Activated B cell treated with CpG ODN at 0.5 μM for 24 hours (primary cell): ENCODE measurements at regions not wholly inside any gene's neighbourhood (a gene's known extent, or its start where the extent isn't known, plus 50 kb on each side); places are given as distances from the start of the nearest gene placed in this dataset.

Source experiments
- ATAC-seq: fragments of 200-7000 bp; cut with Tn5 transposase; one replicate; pipeline ENCODE4 v1.10.0; 2021; ENCODE audit warnings: low read depth, mild to moderate bottlenecking, moderate library complexity
- CTCF ChIA-PET: fragments of 350-600 bp; sonication (Branson Sonifier 250); formaldehyde crosslinking; loops from one replicate; lab custom pipeline; 2021; ENCODE audit warnings: antibody characterized with exemption; lab: Charles Lee
- POLR2A ChIA-PET: fragments of 350-600 bp; sonication (Branson Sonifier 250); formaldehyde crosslinking; loops from one replicate; lab custom pipeline; 2021; ENCODE audit warnings: antibody characterized with exemption; lab: Charles Lee
- DNase-seq: peaks from one replicate; pipeline ENCODE4 v3.0.0; 2022
- H3K27ac Mint-ChIP-seq: one replicate; pipeline ENCODE4 v1.8.0; 2020; ENCODE audit warnings: mixed read lengths
- H3K27me3 Mint-ChIP-seq: one replicate; pipeline ENCODE4 v1.8.0; 2021; ENCODE audit warnings: mixed read lengths
- H3K36me3 Mint-ChIP-seq: one replicate; pipeline ENCODE4 v1.8.0; 2021; ENCODE audit warnings: low read depth, mixed read lengths
- H3K4me1 Mint-ChIP-seq: one replicate; pipeline ENCODE4 v1.8.0; 2021; ENCODE audit warnings: mixed read lengths
- H3K4me3 Mint-ChIP-seq: one replicate; pipeline ENCODE4 v1.8.0; 2020; ENCODE audit warnings: mild to moderate bottlenecking, mixed read lengths
- H3K9me3 Mint-ChIP-seq: one replicate; pipeline ENCODE4 v1.8.0; 2020; ENCODE audit warnings: mixed read lengths
- CTCF ChIP-seq: fragments of 200-600 bp; IDR thresholded peaks from one replicate; pipeline ENCODE4 v1.8.0; 2022; ENCODE audit warnings: antibody characterized with exemption, mild to moderate bottlenecking
- intact Hi-C: fragments of 100-400 bp; cut with micrococcal nuclease; formaldehyde crosslinking; loops from one replicate; pipeline ENCODE4 v1.15.1; 2024

GRCh38 chr4:74612837-74613236 lies 167.9 kb downstream of the AREG start:
- Mint-ChIP-seq H3K4me3 (no peak overlapping the region), H3K9me3 (no peaks in the 10 kb centered on the region), H3K27me3 (no peaks in the 10 kb centered on the region), H3K36me3 (no peaks in the 10 kb centered on the region), H3K27ac (no peak overlapping the region), H3K4me1 (no peaks in the 10 kb centered on the region)
- intact Hi-C loops, result no loop called here
- no peak for TF ChIP-seq CTCF
- no peak for DNase-seq
- POLR2A ChIA-PET, result no interaction called here
- CTCF ChIA-PET, result no interaction called here
- no peak for ATAC-seq

DNA sequence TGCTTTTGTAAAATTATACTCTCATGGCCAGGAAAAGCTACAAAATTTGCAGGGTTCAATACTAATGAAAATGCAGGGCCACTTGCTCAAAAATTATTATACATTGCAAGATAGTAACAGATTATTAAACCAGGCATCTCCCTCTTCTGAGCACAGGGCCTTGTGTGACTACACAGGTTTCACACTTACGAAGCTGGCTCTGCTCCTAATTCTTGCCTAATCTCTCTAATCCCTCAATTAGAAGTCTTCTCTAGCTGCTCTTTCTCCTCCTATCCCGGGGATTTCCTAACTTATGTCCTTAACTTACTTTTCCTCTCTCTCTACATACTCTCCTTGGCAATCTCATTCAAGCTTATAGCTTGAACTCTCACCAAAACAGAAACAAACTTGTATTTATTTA lies 168.3 kb downstream of the AREG start:
- no peaks in the 10 kb centered on the region for H3K27me3 Mint-ChIP-seq
- H3K4me1 Mint-ChIP-seq, result no peaks in the 10 kb centered on the region
- POLR2A ChIA-PET, result no interaction called here
- no peak overlapping the region for H3K27ac Mint-ChIP-seq
- CTCF ChIA-PET, result no interaction called here
- H3K4me3 Mint-ChIP-seq, result no peak overlapping the region
- no peaks in the 10 kb centered on the region for H3K36me3 Mint-ChIP-seq
- ATAC-seq, result no peak
- intact Hi-C loops, result no loop called here
- H3K9me3 Mint-ChIP-seq, result no peaks in the 10 kb centered on the region
- TF ChIP-seq CTCF, result no peak
- DNase-seq, result no peak

GRCh38 chr4:74615411-74615810 lies 170.5 kb downstream of the AREG start:
- no peak for TF ChIP-seq CTCF
- H3K27ac Mint-ChIP-seq, result no peak overlapping the region
- intact Hi-C loops, result no loop called here
- ChIA-PET POLR2A (no interaction called here), CTCF (no interaction called here)
- DNase-seq (no peak), ATAC-seq (no peak)
- H3K36me3 Mint-ChIP-seq, result no peaks in the 10 kb centered on the region
- no peaks in the 10 kb centered on the region for H3K9me3 Mint-ChIP-seq
- no peak overlapping the region for H3K4me3 Mint-ChIP-seq
- H3K4me1 Mint-ChIP-seq, result no peaks in the 10 kb centered on the region
- H3K27me3 Mint-ChIP-seq, result no peaks in the 10 kb centered on the region

DNA sequence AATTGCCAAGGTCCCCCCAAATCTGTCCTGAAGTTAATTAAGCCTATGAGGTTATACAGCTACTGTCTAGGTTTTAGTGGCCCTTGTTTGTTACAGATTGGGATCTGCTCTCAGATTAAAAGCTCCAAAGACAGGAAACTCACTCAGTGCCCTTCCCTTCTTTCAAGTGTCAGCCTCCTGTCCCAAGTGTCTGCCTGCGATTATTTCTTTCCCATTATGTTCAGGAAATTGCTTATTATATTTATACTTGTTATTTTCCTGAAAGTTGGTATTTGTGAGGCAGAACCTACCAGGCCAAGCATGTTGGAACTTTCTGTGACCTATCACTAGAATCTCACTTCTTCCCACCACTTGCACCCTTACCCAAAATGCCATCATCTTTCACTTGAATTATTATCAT lies 173.2 kb downstream of the AREG start:
- no peak overlapping the region for H3K27ac Mint-ChIP-seq
- ATAC-seq (no peak), DNase-seq (no peak)
- H3K4me3 Mint-ChIP-seq, result no peak overlapping the region
- no peaks in the 10 kb centered on the region for H3K4me1 Mint-ChIP-seq
- ChIA-PET CTCF (interaction anchor here (0.5 to 1.0 kb wide), 3 partner anchors 43 to 241 kb away, joined by 3 to 4 read pairs (median 3); no protein-coding TSS in a partner anchor), POLR2A (no interaction called here)
- TF ChIP-seq CTCF, result no peak
- peaks cover 1% of the 10 kb centered on the region for H3K27me3 Mint-ChIP-seq
- no peaks in the 10 kb centered on the region for H3K36me3 Mint-ChIP-seq
- no peaks in the 10 kb centered on the region for H3K9me3 Mint-ChIP-seq
- intact Hi-C loops, result no loop called here

GRCh38 chr4:74618659-74619058 lies 173.7 kb downstream of the AREG start:
- Mint-ChIP-seq H3K4me3 (no peak overlapping the region), H3K4me1 (no peaks in the 10 kb centered on the region), H3K36me3 (no peaks in the 10 kb centered on the region), H3K9me3 (no peaks in the 10 kb centered on the region), H3K27me3 (peaks cover 1% of the 10 kb centered on the region), H3K27ac (no peak overlapping the region)
- intact Hi-C loops, result no loop called here
- ChIA-PET POLR2A (no interaction called here), CTCF (no interaction called here)
- no peak for DNase-seq
- no peak for ATAC-seq
- no peak for TF ChIP-seq CTCF
